Gastroesophageal sphincter (tissue), 3 donors: ENCODE measurements at regions not wholly inside any gene's neighbourhood (a gene's known extent, or its start where the extent isn't known, plus 50 kb on each side); places are given as distances from the start of the nearest gene placed in this dataset.

Experiments used
- POLR2A ChIP-seq, 2 donors: fragments of 450-650 bp; IDR thresholded peaks; one replicate each; pipeline ENCODE4 v1.6.1; 2017; ENCODE audit warnings: antibody characterized with exemption in 2 of 2, mild to moderate bottlenecking in 2 of 2, moderate library complexity in 1 of 2
- POLR2AphosphoS5 ChIP-seq: sonication (generic); formaldehyde crosslinking; IDR thresholded peaks from one replicate; pipeline ENCODE4 v1.6.1; 2017; ENCODE audit warnings: antibody characterized with exemption
- TF ChIP-seq, protein P1 (sequence below), 4 experiments: fragments of 200-600 bp in 2 of 4; fragments of 450-650 bp in 2 of 4; sonication (generic) in 1 of 4; IDR thresholded peaks; one replicate each; pipeline ENCODE4 v1.5.1; 2017 to 2019; ENCODE audit warnings: antibody characterized with exemption in 4 of 4, mild to moderate bottlenecking in 2 of 4, moderate library complexity in 2 of 4

DNA sequence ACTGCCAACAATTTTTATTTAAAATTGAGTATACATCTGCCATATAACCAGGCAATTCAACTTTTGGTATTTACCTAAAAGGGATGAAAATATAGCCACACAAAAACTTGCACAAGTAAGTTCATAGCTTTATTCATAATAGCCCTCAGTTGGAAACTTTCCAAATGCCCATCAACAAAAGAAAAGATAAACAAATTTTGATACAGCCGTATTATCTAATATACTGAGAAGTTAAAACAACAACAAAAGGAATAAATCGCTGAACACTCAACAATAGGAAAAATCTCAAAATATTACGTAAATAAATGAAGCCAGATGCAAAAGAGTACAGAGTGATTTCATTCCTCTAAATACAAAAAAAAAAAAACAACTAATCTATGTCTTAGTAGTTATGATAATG is 399.2 kb upstream of the SEMA3D start:
- TF ChIP-seq POLR2A (IDR thresholded peaks at IDR 0.05) = no peak
- TF ChIP-seq, protein P1, sequence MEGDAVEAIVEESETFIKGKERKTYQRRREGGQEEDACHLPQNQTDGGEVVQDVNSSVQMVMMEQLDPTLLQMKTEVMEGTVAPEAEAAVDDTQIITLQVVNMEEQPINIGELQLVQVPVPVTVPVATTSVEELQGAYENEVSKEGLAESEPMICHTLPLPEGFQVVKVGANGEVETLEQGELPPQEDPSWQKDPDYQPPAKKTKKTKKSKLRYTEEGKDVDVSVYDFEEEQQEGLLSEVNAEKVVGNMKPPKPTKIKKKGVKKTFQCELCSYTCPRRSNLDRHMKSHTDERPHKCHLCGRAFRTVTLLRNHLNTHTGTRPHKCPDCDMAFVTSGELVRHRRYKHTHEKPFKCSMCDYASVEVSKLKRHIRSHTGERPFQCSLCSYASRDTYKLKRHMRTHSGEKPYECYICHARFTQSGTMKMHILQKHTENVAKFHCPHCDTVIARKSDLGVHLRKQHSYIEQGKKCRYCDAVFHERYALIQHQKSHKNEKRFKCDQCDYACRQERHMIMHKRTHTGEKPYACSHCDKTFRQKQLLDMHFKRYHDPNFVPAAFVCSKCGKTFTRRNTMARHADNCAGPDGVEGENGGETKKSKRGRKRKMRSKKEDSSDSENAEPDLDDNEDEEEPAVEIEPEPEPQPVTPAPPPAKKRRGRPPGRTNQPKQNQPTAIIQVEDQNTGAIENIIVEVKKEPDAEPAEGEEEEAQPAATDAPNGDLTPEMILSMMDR (IDR thresholded peaks at IDR 0.05) = no peak
- no peak for TF ChIP-seq POLR2AphosphoS5
